GM19193 (cell line): ENCODE measurements at regions not wholly inside any gene's neighbourhood (a gene's known extent, or its start where the extent isn't known, plus 50 kb on each side); places are given as distances from the start of the nearest gene placed in this dataset.

ENCODE experiments used
- POLR2A ChIP-seq: IDR thresholded peaks from 4 replicates; pipeline ENCODE4 v1.6.1; 2011; ENCODE audit not compliant: insufficient read depth, insufficient read length; ENCODE audit errors: extremely low read depth

GRCh38 chr3:43783987-43784639 is 93.4 kb downstream of the ABHD5 start:
- TF ChIP-seq POLR2A: no peak

GRCh38 chr3:43784640-43785011 is 93.9 kb downstream of the ABHD5 start:
- TF ChIP-seq POLR2A: no peak

GRCh38 chr3:43785551-43785950 is 94.8 kb downstream of the ABHD5 start:
- TF ChIP-seq POLR2A: no peak

- TF ChIP-seq POLR2A: no peak
Observed at GRCh38 chr3:43786102-43786501, 95.4 kb downstream of the ABHD5 start.

- TF ChIP-seq POLR2A: no peak
Observed at GRCh38 chr3:43786526-43787305, 96.0 kb downstream of the ABHD5 start.

GRCh38 chr3:43787330-43787729 is 96.6 kb downstream of the ABHD5 start:
- TF ChIP-seq POLR2A: no peak

GRCh38 chr3:43789028-43789427 is 98.3 kb downstream of the ABHD5 start:
- TF ChIP-seq POLR2A: no peak

- no peak for TF ChIP-seq POLR2A
Observed at GRCh38 chr3:43790060-43790459, 99.3 kb downstream of the ABHD5 start.

GRCh38 chr3:43790476-43790875 is 99.7 kb downstream of the ABHD5 start:
- TF ChIP-seq POLR2A: no peak

GRCh38 chr3:43791246-43791645 is 100.5 kb downstream of the ABHD5 start:
- no peak for TF ChIP-seq POLR2A

- TF ChIP-seq POLR2A: no peak
Observed at GRCh38 chr3:43792904-43793303, 102.2 kb downstream of the ABHD5 start.

- no peak for TF ChIP-seq POLR2A
Observed at GRCh38 chr3:43793648-43794372, 103.1 kb downstream of the ABHD5 start.

GRCh38 chr3:43794776-43795175 is 104.0 kb downstream of the ABHD5 start:
- no peak for TF ChIP-seq POLR2A

GRCh38 chr3:43795491-43795890 is 104.8 kb downstream of the ABHD5 start:
- TF ChIP-seq POLR2A: no peak

GRCh38 chr3:43796041-43796596 is 105.4 kb downstream of the ABHD5 start:
- no peak for TF ChIP-seq POLR2A
